GM18505 (cell line): ENCODE measurements at regions not wholly inside any gene's neighbourhood (a gene's known extent, or its start where the extent isn't known, plus 50 kb on each side); places are given as distances from the start of the nearest gene placed in this dataset.

Experiments
- ATAC-seq: cut with Tn5 transposase; IDR thresholded peaks from one replicate; pipeline ENCODE4 v1.9.1; 2021; ENCODE audit not compliant: unreplicated experiment
- POLR2A ChIP-seq: IDR thresholded peaks from 4 replicates; pipeline ENCODE4 v1.6.1; 2011; ENCODE audit warnings: borderline replicate concordance; ENCODE audit not compliant: insufficient read depth, insufficient read length; ENCODE audit errors: extremely low read depth

DNA sequence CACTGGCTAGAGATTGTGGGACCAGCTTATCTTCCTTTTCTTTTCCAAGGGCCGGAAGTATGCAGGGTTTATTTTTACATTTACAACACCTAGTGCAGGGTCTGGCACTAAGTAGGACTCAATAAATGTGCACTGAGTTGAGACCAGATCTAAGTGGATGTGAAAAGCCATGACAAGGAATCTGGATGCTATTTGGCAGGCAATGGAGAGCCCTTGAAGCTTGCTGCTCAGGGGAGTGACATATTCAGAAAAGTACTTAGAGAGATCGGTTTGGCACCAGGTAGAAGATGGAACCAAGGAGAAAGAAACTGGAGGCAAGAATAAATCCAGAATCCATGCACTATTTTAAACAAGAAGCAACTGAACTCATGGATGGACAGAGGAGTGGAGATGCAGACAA lies 815.8 kb downstream of the MAFB start:
- no peak for TF ChIP-seq POLR2A
- ATAC-seq: no peak

- no peak for ATAC-seq
- no peak for TF ChIP-seq POLR2A
Measured at GRCh38 chr20:39871013-39871412, 818.0 kb downstream of the MAFB start.

- TF ChIP-seq POLR2A: no peak
- no peak for ATAC-seq
Measured at GRCh38 chr20:39865446-39865845, 823.6 kb downstream of the MAFB start.

DNA sequence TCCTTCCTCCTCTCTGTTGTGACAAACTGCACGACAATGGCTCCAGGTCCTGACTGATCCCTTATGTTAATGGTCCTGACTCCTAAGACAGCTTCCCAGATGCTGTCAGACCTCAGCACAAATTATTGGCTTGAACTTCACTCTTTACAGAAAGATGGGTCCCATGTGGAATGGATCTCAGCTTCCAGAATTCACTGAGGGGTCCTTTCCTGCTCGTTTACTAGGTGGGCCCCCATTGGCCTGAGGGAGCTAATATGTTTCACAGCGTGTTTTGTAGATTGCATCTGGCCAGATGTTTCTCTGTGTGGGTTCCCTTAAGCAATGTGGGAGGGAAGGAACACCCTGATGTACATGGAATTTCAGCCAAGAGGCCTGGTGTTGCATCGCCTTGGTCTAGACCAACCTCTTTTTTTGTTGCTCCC lies 826.6 kb downstream of the MAFB start:
- no peak for TF ChIP-seq POLR2A
- ATAC-seq: no peak

GRCh38 chr20:39861381-39861780 lies 827.7 kb downstream of the MAFB start:
- TF ChIP-seq POLR2A: no peak
- no peak for ATAC-seq

- no peak for TF ChIP-seq POLR2A
- ATAC-seq: no peak
Measured at GRCh38 chr20:39857835-39858234, 831.2 kb downstream of the MAFB start.

DNA sequence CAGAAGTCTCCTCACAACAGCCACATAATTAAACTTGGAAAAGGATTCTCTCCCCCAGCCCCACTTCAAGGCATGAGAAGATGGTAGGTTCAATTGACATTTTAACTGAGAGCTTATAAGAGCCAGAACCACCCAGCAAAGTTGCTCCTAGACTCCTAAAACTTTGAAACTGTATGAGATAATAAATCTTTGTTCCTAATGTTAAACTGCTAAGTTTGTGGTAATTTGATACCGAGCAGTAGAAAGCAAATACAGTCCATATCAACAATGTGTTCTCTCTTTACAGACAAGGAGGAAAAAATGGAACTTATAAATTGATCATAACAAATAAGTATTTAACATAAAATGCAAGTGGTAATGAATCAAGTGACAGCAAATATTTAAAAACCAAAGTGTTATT lies 831.8 kb downstream of the MAFB start:
- no peak for ATAC-seq
- no peak for TF ChIP-seq POLR2A

DNA sequence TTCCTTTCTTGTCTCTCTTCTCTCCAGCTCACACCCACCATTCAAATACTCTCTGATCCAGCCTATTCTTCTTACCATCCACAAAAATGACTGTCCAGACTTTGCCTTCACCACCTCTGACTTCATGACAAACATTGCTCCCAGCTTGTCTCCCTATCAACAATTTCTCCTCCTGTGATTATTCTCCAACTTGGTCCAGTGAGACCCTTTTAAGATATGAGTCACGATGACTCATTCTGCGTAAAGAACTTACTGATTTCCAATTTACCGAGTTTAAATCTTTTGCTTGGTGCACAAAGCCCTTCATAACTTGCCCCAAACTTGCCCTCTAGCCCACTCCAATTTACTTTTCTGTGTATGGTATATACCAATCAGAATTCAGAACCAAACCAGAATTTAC lies 833.2 kb downstream of the MAFB start:
- ATAC-seq: no peak
- no peak for TF ChIP-seq POLR2A

DNA sequence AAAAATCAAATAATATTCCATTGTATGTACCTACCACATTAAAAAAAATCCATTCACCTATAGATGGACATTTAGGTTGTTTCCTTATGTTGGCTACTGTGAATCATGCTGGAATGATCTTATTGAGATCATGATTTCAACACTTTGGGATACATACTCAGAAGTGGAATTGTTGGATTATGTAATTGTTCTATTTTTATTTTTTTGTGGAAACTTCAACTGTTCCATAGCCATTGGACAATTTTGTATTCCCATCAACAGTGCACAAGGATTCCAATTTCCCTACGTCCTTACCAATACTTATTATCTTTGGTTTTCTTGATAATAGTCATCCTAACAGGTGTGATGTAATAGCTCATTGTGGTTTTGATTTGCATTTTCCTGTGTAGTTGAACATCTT lies 834.0 kb downstream of the MAFB start:
- ATAC-seq: no peak
- TF ChIP-seq POLR2A: no peak

GRCh38 chr20:39853636-39854035 lies 835.4 kb downstream of the MAFB start:
- TF ChIP-seq POLR2A: no peak
- ATAC-seq: no peak

DNA sequence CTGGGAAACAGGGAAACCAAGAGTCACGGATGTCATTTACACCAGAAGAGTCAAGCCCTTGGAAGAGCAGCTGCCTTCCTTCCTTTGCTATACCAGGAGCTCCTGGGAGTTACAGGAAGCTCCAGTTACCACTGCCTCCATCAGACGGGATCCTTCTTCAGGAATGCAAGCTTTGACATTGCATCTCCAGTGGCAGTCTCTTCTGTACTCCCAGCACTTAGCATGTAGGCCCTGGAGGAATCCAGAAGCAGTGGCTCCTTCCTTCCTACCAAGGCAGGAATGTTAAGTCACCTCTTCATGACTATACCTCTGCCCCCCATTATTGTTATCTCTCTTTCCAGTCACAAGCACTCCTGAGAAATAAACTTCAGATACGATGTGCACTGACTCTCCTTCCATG lies 836.0 kb downstream of the MAFB start:
- no peak for TF ChIP-seq POLR2A
- ATAC-seq: no peak

DNA sequence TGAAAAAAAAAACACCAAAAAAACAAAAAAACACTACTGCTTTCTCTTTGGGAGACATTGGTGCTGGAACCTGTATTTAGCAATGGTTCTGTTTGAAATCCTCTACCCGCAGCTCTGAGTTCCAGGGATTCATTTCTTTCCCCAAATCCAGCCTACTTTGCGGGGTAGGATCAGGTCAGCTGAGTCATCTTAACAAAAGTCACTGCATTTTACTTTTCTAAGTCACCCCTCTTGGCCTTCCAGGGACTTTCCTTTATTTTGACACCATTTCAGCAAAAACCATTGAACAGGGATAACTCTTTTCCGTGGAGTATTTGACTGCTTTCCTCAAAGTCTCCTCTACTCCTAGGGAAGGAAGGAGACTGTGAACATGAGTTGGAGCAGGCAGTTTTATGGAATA lies 837.6 kb downstream of the MAFB start:
- no peak for ATAC-seq
- TF ChIP-seq POLR2A: no peak

DNA sequence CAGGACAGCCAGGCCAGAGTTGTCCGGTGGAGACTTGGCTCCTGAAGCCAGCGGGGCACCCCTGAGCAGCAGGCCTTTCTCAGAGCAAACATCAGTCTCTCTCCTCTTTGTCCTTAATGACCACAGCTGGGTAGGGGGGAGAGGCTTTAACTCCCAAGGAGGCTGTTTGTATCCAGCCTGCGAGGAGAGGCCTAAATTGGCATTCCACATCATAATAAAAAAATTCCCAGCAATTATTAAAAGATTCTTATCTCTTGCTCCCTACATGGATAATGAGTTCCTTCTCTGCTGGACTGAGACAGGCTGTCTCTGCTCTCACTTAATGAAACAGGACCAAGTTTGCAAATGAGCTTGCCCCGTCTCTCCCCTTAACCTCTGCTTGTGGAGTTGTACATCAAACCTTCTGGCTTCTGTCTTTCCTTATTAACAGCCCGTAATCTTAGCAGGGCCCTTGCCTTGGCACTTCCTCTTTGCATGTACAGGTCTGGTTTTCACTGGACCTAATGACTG lies 838.2 kb downstream of the MAFB start:
- no peak for ATAC-seq
- TF ChIP-seq POLR2A: no peak

DNA sequence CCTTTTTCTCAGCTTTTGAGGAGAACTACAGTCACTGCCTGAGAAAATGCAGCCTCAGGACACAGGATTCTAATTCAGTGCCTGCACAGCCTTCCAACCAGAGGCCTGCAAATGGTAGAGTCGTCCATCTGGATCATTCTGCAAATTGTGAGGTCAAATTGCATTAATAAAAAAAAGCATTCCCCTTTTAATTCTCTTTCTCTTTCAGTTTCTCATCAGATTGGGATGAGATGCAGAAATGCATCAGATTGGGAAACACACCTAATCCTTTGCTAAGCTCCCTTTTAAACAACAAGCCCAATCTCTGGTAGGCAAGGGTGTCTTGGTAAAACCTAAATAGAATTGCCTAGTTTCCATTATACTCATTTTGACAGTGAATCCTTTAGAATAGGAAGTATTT lies 838.8 kb downstream of the MAFB start:
- no peak for TF ChIP-seq POLR2A
- no peak for ATAC-seq

DNA sequence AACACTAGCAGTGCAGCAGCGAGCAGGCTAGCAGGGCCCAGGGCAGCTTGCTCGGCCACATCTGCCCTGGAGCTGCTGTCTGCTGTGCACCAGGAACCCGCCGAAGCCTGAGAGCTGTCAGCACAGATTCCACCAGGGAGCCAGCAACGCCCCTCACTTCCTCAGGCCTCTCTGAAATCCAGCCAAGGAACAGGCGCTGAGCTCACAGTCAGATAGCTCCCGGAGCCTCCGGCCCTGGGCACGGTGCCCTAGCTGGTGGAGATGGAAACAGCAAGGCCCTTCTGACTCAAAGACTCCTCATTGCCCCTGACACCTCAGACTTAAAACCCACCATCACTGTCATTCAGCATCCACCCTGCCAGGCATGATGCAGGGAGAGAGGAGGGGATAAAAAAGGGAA lies 839.4 kb downstream of the MAFB start:
- no peak for TF ChIP-seq POLR2A
- no peak for ATAC-seq
